CD14-positive monocyte (primary cell): ENCODE measurements at regions not wholly inside any gene's neighbourhood (a gene's known extent, or its start where the extent isn't known, plus 50 kb on each side); places are given as distances from the start of the nearest gene placed in this dataset.

Source experiments
- DNase-seq, 3 donors: peaks; one replicate each; pipeline ENCODE4 v3.0.0-alpha.2; 2011 to 2022
- H2AFZ ChIP-seq: 2 replicates; pipeline ENCODE4 v1.6.0; 2012; ENCODE audit warnings: mild to moderate bottlenecking, low read depth, low read length, inconsistent platforms; ENCODE audit not compliant: insufficient read depth, poor library complexity, severe bottlenecking
- H3K27ac ChIP-seq, 2 donors: 1 replicate in 1 of 2; 2 replicates in 1 of 2; pipeline ENCODE4 v1.5.1; 2012 to 2013; ENCODE audit warnings: low read length in 2 of 2, control low read depth in 1 of 2, inconsistent platforms in 1 of 2, low read depth in 1 of 2, mild to moderate bottlenecking in 1 of 2
- H3K27me3 ChIP-seq, 2 donors: one replicate each; pipeline versions ENCODE4 v1.6.0 to v1.6.1; 2011 to 2013; ENCODE audit warnings: low read length in 2 of 2; ENCODE audit not compliant: control insufficient read depth in 2 of 2, insufficient read depth in 2 of 2
- H3K36me3 ChIP-seq, 2 donors: replicated peaks in 1 of 2; 1 replicate in 1 of 2; 2 replicates in 1 of 2; pipeline versions ENCODE4 v1.5.1 to v1.6.1; 2012 to 2013; ENCODE audit warnings: low read length in 2 of 2, control low read depth in 1 of 2, inconsistent platforms in 1 of 2, mild to moderate bottlenecking in 1 of 2; ENCODE audit not compliant: insufficient read depth in 2 of 2, control insufficient read depth in 1 of 2
- H3K4me1 ChIP-seq, 2 donors: 1 replicate in 1 of 2; 2 replicates in 1 of 2; pipeline versions ENCODE4 v1.5.1 to v1.6.1; 2012 to 2013; ENCODE audit warnings: low read length in 2 of 2, control low read depth in 1 of 2, inconsistent platforms in 1 of 2, mild to moderate bottlenecking in 1 of 2, moderate library complexity in 1 of 2; ENCODE audit not compliant: insufficient read depth in 2 of 2, control insufficient read depth in 1 of 2
- H3K4me2 ChIP-seq: replicated peaks from 2 replicates; pipeline ENCODE3; 2012; ENCODE audit warnings: low read length, moderate library complexity, mild to moderate bottlenecking; ENCODE audit not compliant: poor library complexity, severe bottlenecking; ENCODE audit errors: extremely low read depth
- H3K4me3 ChIP-seq, 3 experiments: fragments of 200-600 bp in 1 of 3; sonication (generic) in 1 of 3; replicated peaks in 1 of 3; 1 replicate in 2 of 3; 2 replicates in 1 of 3; pipeline ENCODE4 v1.5.1; 2011 to 2013; ENCODE audit warnings: low read length in 3 of 3, mild to moderate bottlenecking in 3 of 3, control low read depth in 2 of 3, low read depth in 2 of 3, inconsistent platforms in 1 of 3, moderate library complexity in 1 of 3
- H3K79me2 ChIP-seq: 2 replicates; pipeline ENCODE4 v1.6.0; 2012; ENCODE audit warnings: mild to moderate bottlenecking, control low read depth, inconsistent platforms, low read length, moderate library complexity; ENCODE audit not compliant: insufficient read depth
- H3K9ac ChIP-seq: 2 replicates; pipeline ENCODE4 v1.6.0; 2017; ENCODE audit warnings: low read length, mild to moderate bottlenecking; ENCODE audit not compliant: insufficient read depth, poor library complexity, severe bottlenecking
- H3K9me3 ChIP-seq, 2 donors: replicated peaks in 1 of 2; 1 replicate in 1 of 2; 2 replicates in 1 of 2; pipeline versions ENCODE4 v1.5.1 to v1.6.1; 2012 to 2013; ENCODE audit warnings: low read length in 2 of 2, control low read depth in 1 of 2; ENCODE audit not compliant: control insufficient read depth in 1 of 2, insufficient read depth in 1 of 2
- H4K20me1 ChIP-seq: 2 replicates; pipeline ENCODE4 v1.6.0; 2012; ENCODE audit warnings: mild to moderate bottlenecking, low read length, control low read depth, moderate library complexity; ENCODE audit not compliant: insufficient read depth
- H3K27ac Mint-ChIP-seq, 7 donors: one replicate each; pipeline ENCODE4 v1.8.0; 2020; ENCODE audit warnings: mild to moderate bottlenecking in 7 of 7, mixed read lengths in 7 of 7, moderate library complexity in 6 of 7, inconsistent platforms in 2 of 7
- H3K27me3 Mint-ChIP-seq, 3 donors: one replicate each; pipeline ENCODE4 v1.8.0; 2021 to 2022; ENCODE audit warnings: low read depth in 3 of 3, mild to moderate bottlenecking in 3 of 3, mixed read lengths in 3 of 3, moderate library complexity in 3 of 3, inconsistent platforms in 1 of 3
- H3K36me3 Mint-ChIP-seq, 2 donors: one replicate each; pipeline ENCODE4 v1.8.0; 2020; ENCODE audit warnings: mixed read lengths in 2 of 2, inconsistent platforms in 1 of 2, mild to moderate bottlenecking in 1 of 2
- H3K4me1 Mint-ChIP-seq: one replicate; pipeline ENCODE4 v1.8.0; 2020; ENCODE audit warnings: mild to moderate bottlenecking, mixed read lengths
- H3K4me3 Mint-ChIP-seq, 2 donors: one replicate each; pipeline ENCODE4 v1.8.0; 2020; ENCODE audit warnings: mild to moderate bottlenecking in 2 of 2, mixed read lengths in 2 of 2, moderate library complexity in 1 of 2
- H3K9me3 Mint-ChIP-seq, 7 donors: one replicate each; pipeline ENCODE4 v1.8.0; 2020 to 2022; ENCODE audit warnings: mixed read lengths in 7 of 7, mild to moderate bottlenecking in 6 of 7, moderate library complexity in 6 of 7, inconsistent platforms in 2 of 7
- CTCF ChIP-seq: fragments of 200-600 bp; IDR thresholded peaks from one replicate; pipeline ENCODE4 v1.8.0; 2022; ENCODE audit warnings: antibody characterized with exemption, mild to moderate bottlenecking
- WGBS: methylation state at CpG from one replicate; pipeline ENCODE4 v1.1.5; 2013; ENCODE audit warnings: missing lambda C conversion rate; ENCODE audit not compliant: insufficient coverage; 5-methylcytosine and 5-hydroxymethylcytosine counted together
- intact Hi-C, 2 donors: fragments of 100-400 bp; cut with micrococcal nuclease; formaldehyde crosslinking; loops; one replicate each; pipeline versions ENCODE4 v1.15.0 to v1.15.1; 2023

- no peaks in the 10 kb centered on the region for H3K4me1 ChIP-seq
- no peaks in the 10 kb centered on the region for H3K9me3 ChIP-seq
- no CpG with 5 or more reads among the region's 3 CpGs for WGBS
- no peaks in the 10 kb centered on the region for H3K9me3 Mint-ChIP-seq
- no peaks in the 10 kb centered on the region for H3K27me3 Mint-ChIP-seq
- H3K4me1 Mint-ChIP-seq = no peaks in the 10 kb centered on the region
- H3K27ac Mint-ChIP-seq = no peak overlapping the region
- intact Hi-C loops = no loop called here
- H3K4me3 Mint-ChIP-seq = no peak overlapping the region
- H3K27me3 ChIP-seq = no peaks in the 10 kb centered on the region
- no peaks in the 10 kb centered on the region for H3K36me3 ChIP-seq
- H3K4me3 ChIP-seq = no peak overlapping the region
- no peaks in the 10 kb centered on the region for H3K79me2 ChIP-seq
- DNase-seq = no peak
- H3K36me3 Mint-ChIP-seq = no peaks in the 10 kb centered on the region
- H3K27ac ChIP-seq = no peak overlapping the region
- H4K20me1 ChIP-seq = no peaks in the 10 kb centered on the region
- no peak overlapping the region for H3K4me2 ChIP-seq
- no peak for TF ChIP-seq CTCF
- no peak overlapping the region for H3K9ac ChIP-seq
- H2AFZ ChIP-seq = no peak overlapping the region
These were observed 750.8 kb downstream of the REEP3 start for GRCh38 chr10:64271983-64272382.

DNA sequence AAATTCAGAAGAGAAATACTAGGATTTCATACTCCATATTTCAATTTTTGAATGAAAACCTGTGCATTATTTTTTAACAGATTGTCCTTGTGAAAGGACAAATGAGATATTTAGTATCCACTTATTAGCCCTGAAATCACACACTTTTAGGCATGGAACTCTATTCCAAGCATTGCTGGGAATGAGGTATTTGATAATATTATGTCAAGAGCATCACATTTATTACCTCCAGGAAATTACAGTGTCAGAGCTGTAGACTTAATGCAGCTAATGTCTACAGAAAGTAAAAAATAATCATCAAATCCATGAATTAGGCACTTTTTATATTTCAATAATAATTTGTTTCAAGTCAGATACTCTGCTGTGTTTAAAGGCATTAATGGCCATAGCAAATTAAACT, 753.8 kb downstream of the REEP3 start:
- Mint-ChIP-seq H3K4me1 (no peaks in the 10 kb centered on the region), H3K27me3 (peaks cover 0 to 3% (median 0%) of the 10 kb centered on the region in 3 donors)

More for the DNA sequence above, 753.8 kb downstream of the REEP3 start:
- no peak overlapping the region for H3K27ac ChIP-seq
- no peaks in the 10 kb centered on the region for H3K9me3 ChIP-seq
- no peaks in the 10 kb centered on the region for H3K27me3 ChIP-seq
- Mint-ChIP-seq H3K9me3 (no peaks in the 10 kb centered on the region), H3K27ac (no peak overlapping the region), H3K4me3 (no peak overlapping the region), H3K36me3 (no peaks in the 10 kb centered on the region)
- no peak overlapping the region for H2AFZ ChIP-seq
- no peak for DNase-seq
- H4K20me1 ChIP-seq = no peaks in the 10 kb centered on the region
- intact Hi-C loops = no loop called here
- no peak for TF ChIP-seq CTCF
- H3K4me2 ChIP-seq = no peak overlapping the region
- no peak overlapping the region for H3K9ac ChIP-seq
- H3K79me2 ChIP-seq = no peaks in the 10 kb centered on the region
- H3K4me3 ChIP-seq = no peak overlapping the region
- no peaks in the 10 kb centered on the region for H3K36me3 ChIP-seq
- no peaks in the 10 kb centered on the region for H3K4me1 ChIP-seq
